A549 (cell line): ENCODE measurements at regions not wholly inside any gene's neighbourhood (a gene's known extent, or its start where the extent isn't known, plus 50 kb on each side); places are given as distances from the start of the nearest gene placed in this dataset.

Experiments
- ATAC-seq, 2 experiments: fragments of 200-7000 bp in 1 of 2; fragments of >200 bp in 1 of 2; cut with Nextera tagmentation in 1 of 2; cut with Tn5 transposase in 1 of 2; 3 replicates each; pipeline versions ENCODE4 v1.8.0 to v1.9.1; 2018 to 2020; ENCODE audit warnings: mild to moderate bottlenecking in 1 of 2, moderate library complexity in 1 of 2
- CTCF ChIA-PET: fragments of 300-600 bp; sonication (Branson Sonifier 250); formaldehyde crosslinking; extraction: SDS; loops from one replicate; lab custom pipeline; 2021; ENCODE audit warnings: antibody characterized with exemption, inconsistent platforms; lab: Yijun Ruan, JAX
- POLR2A ChIA-PET: fragments of 350-600 bp; formaldehyde crosslinking; extraction: SDS; loops from one replicate; lab custom pipeline; 2021; ENCODE audit warnings: antibody characterized with exemption, inconsistent platforms; lab: Yijun Ruan, JAX
- DNase-seq, 2 experiments: peaks; one replicate each; pipeline versions ENCODE4 v3.0.0 to v3.0.0-alpha.2; 2011 to 2016; ENCODE audit warnings: low read depth in 1 of 2, low spot score in 1 of 2
- FAIRE-seq: peaks from 2 replicates; lab custom pipeline; 2011; peaks lifted over from hg19 to GRCh38; lab: Jason Lieb, UNC
- H3K27ac ChIP-seq, 2 experiments: fragments of >200 bp; sonication (Bioruptor Twin); formaldehyde crosslinking; 3 replicates each; pipeline ENCODE4 v1.5.1; 2016 to 2017
- H3K4me1 ChIP-seq: fragments of >200 bp; sonication (Bioruptor Twin); formaldehyde crosslinking; 3 replicates; pipeline ENCODE4 v1.6.1; 2016
- H3K4me2 ChIP-seq: fragments of >200 bp; sonication (Bioruptor Twin); formaldehyde crosslinking; 3 replicates; pipeline ENCODE4 v1.6.1; 2016
- H3K4me3 ChIP-seq: fragments of >200 bp; sonication (Bioruptor Twin); formaldehyde crosslinking; 3 replicates; pipeline ENCODE4 v1.5.1; 2016
- H3K9me3 ChIP-seq: fragments of >200 bp; sonication (Bioruptor Twin); formaldehyde crosslinking; 3 replicates; pipeline ENCODE4 v1.6.1; 2016
- BHLHE40 ChIP-seq: IDR thresholded peaks from 2 replicates; pipeline ENCODE4 v1.6.1; 2012; ENCODE audit warnings: low read depth, low read length, inconsistent platforms
- CBX2 ChIP-seq: fragments of 200-600 bp; sonication (generic); IDR thresholded peaks from 2 replicates; pipeline ENCODE4 v1.6.1; 2016; ENCODE audit warnings: low read depth, mild to moderate bottlenecking, borderline replicate concordance
- CEBPB ChIP-seq, 2 experiments: fragments of >200 bp in 1 of 2; sonication (Bioruptor Twin) in 1 of 2; formaldehyde crosslinking in 1 of 2; IDR thresholded peaks; 2 replicates each; pipeline ENCODE4 v1.6.1; 2012 to 2016
- CHD4 ChIP-seq: fragments of 200-600 bp; sonication (generic); IDR thresholded peaks from 2 replicates; pipeline ENCODE4 v1.6.1; 2016; ENCODE audit warnings: antibody characterized with exemption, mild to moderate bottlenecking, borderline replicate concordance
- CTCF ChIP-seq: fragments of >200 bp; sonication (Bioruptor Twin); formaldehyde crosslinking; IDR thresholded peaks from 3 replicates; pipeline ENCODE4 v1.5.1; 2016
- EP300 ChIP-seq, 2 experiments: fragments of >200 bp; sonication (Bioruptor Twin); formaldehyde crosslinking; IDR thresholded peaks; 2 replicates in 1 of 2; 3 replicates in 1 of 2; pipeline ENCODE4 v1.6.1; 2016 to 2017
- ESRRA ChIP-seq: fragments of 150-350 bp; IDR thresholded peaks from 2 replicates; pipeline ENCODE4 v1.6.1; 2014; ENCODE audit warnings: mild to moderate bottlenecking, low read length, borderline replicate concordance
- GATA3 ChIP-seq: IDR thresholded peaks from 2 replicates; pipeline ENCODE4 v1.6.1; 2012; ENCODE audit warnings: borderline replicate concordance
- HDAC2 ChIP-seq: fragments of 200-600 bp; sonication (generic); IDR thresholded peaks from 2 replicates; pipeline ENCODE4 v1.6.1; 2016
- HOXB5 ChIP-seq: fragments of 250-450 bp; sonication (Bioruptor Pico); IDR thresholded peaks from 2 replicates; pipeline ENCODE4 v1.5.0; 2020; ENCODE audit warnings: mild to moderate bottlenecking, moderate library complexity
- KDM5A ChIP-seq: fragments of 200-600 bp; sonication (generic); IDR thresholded peaks from 2 replicates; pipeline ENCODE4 v1.6.1; 2016; ENCODE audit warnings: antibody characterized with exemption, mild to moderate bottlenecking
- MAZ ChIP-seq: fragments of 150-350 bp; IDR thresholded peaks from 2 replicates; pipeline ENCODE4 v1.6.1; 2014; ENCODE audit warnings: antibody characterized with exemption, low read depth, low read length, borderline replicate concordance
- MYC ChIP-seq: IDR thresholded peaks from 2 replicates; pipeline ENCODE4 v1.6.1; 2012; ENCODE audit warnings: mild to moderate bottlenecking, inconsistent platforms, low read length, improper control_type of control experiment, borderline replicate concordance
- PHF8 ChIP-seq: fragments of 200-600 bp; sonication (generic); IDR thresholded peaks from 2 replicates; pipeline ENCODE4 v1.6.1; 2016; ENCODE audit warnings: low read depth, mild to moderate bottlenecking, antibody characterized with exemption, moderate library complexity, borderline replicate concordance
- POLR2AphosphoS2 ChIP-seq: conservative IDR thresholded peaks from 2 replicates; pipeline ENCODE4 v1.6.1; 2012; ENCODE audit warnings: low read length, improper control_type of control experiment, inconsistent platforms
- RAD21 ChIP-seq, 2 experiments: fragments of >200 bp in 1 of 2; sonication (Bioruptor Twin) in 1 of 2; formaldehyde crosslinking in 1 of 2; IDR thresholded peaks in 1 of 2; conservative IDR thresholded peaks in 1 of 2; 2 replicates in 1 of 2; 3 replicates in 1 of 2; pipeline ENCODE4 v1.6.1; 2012 to 2018; ENCODE audit warnings: inconsistent platforms in 1 of 2
- RFX5 ChIP-seq: fragments of 450-650 bp; IDR thresholded peaks from 2 replicates; pipeline ENCODE4 v1.7.1; 2014; ENCODE audit warnings: antibody characterized with exemption, mild to moderate bottlenecking, moderate library complexity
- RNF2 ChIP-seq: fragments of 200-600 bp; sonication (generic); IDR thresholded peaks from 2 replicates; pipeline ENCODE4 v1.6.1; 2016; ENCODE audit warnings: low read depth, mild to moderate bottlenecking, antibody characterized with exemption, moderate library complexity, borderline replicate concordance
- SREBF2 ChIP-seq: fragments of 450-650 bp; IDR thresholded peaks from 2 replicates; pipeline ENCODE4 v1.6.1; 2014; ENCODE audit warnings: mild to moderate bottlenecking, moderate library complexity
- ZC3H11A ChIP-seq: fragments of 450-650 bp; IDR thresholded peaks from 2 replicates; pipeline ENCODE4 v1.6.1; 2014; ENCODE audit warnings: antibody characterized with exemption, mild to moderate bottlenecking
- ZSCAN20 ChIP-seq: fragments of 250-450 bp; sonication (Bioruptor Pico); IDR thresholded peaks from 2 replicates; pipeline ENCODE4 v1.8.0; 2022; ENCODE audit warnings: mild to moderate bottlenecking, moderate library complexity
- WGBS: methylation state at CpG from one replicate; pipeline ENCODE4 v1.1.6; 2017; ENCODE audit errors: missing lambda C conversion rate; 5-methylcytosine and 5-hydroxymethylcytosine counted together
- TF ChIP-seq, protein P1 (sequence below): fragments of 200-600 bp; sonication (generic); IDR thresholded peaks from 2 replicates; pipeline ENCODE4 v1.6.1; 2016; ENCODE audit warnings: antibody characterized with exemption, mild to moderate bottlenecking, moderate library complexity
- TF ChIP-seq, protein P2 (sequence below): fragments of >200 bp; sonication (Bioruptor Twin); formaldehyde crosslinking; IDR thresholded peaks from 2 replicates; pipeline ENCODE4 v1.6.1; 2016

GRCh38 chr9:106438928-106439327 is 424.0 kb upstream of the ZNF462 start:
- ChIA-PET POLR2A (no interaction called here), CTCF (no interaction called here)
- Histone ChIP-seq H3K4me3 (no peak overlapping the region), H3K9me3 (no peaks in the 10 kb centered on the region), H3K27ac (no peak overlapping the region), H3K4me1 (no peaks in the 10 kb centered on the region), H3K4me2 (no peak overlapping the region)
- TF ChIP-seq CHD4 (no peak), ZC3H11A (no peak), MAZ (no peak), EP300 (IDR thresholded peaks at IDR 0.05) (no peak), KDM5A (no peak), SREBF2 (no peak), CBX2 (no peak)
- TF ChIP-seq, protein P1, sequence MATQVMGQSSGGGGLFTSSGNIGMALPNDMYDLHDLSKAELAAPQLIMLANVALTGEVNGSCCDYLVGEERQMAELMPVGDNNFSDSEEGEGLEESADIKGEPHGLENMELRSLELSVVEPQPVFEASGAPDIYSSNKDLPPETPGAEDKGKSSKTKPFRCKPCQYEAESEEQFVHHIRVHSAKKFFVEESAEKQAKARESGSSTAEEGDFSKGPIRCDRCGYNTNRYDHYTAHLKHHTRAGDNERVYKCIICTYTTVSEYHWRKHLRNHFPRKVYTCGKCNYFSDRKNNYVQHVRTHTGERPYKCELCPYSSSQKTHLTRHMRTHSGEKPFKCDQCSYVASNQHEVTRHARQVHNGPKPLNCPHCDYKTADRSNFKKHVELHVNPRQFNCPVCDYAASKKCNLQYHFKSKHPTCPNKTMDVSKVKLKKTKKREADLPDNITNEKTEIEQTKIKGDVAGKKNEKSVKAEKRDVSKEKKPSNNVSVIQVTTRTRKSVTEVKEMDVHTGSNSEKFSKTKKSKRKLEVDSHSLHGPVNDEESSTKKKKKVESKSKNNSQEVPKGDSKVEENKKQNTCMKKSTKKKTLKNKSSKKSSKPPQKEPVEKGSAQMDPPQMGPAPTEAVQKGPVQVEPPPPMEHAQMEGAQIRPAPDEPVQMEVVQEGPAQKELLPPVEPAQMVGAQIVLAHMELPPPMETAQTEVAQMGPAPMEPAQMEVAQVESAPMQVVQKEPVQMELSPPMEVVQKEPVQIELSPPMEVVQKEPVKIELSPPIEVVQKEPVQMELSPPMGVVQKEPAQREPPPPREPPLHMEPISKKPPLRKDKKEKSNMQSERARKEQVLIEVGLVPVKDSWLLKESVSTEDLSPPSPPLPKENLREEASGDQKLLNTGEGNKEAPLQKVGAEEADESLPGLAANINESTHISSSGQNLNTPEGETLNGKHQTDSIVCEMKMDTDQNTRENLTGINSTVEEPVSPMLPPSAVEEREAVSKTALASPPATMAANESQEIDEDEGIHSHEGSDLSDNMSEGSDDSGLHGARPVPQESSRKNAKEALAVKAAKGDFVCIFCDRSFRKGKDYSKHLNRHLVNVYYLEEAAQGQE = no peak
- 78% methylated on average over 3 of the region's 3 CpGs for WGBS
- DNase-seq = no peak
- FAIRE-seq = no peak
- no peak for ATAC-seq

GRCh38 chr9:106441283-106441682 is 421.7 kb upstream of the ZNF462 start:
- Histone ChIP-seq H3K27ac (no peak overlapping the region), H3K4me3 (no peak overlapping the region), H3K4me1 (no peaks in the 10 kb centered on the region), H3K4me2 (no peak overlapping the region), H3K9me3 (no peaks in the 10 kb centered on the region)
- POLR2A ChIA-PET = no interaction called here
- FAIRE-seq (no peak), DNase-seq (no peak)
- CTCF ChIA-PET = interaction anchor here (1.9 kb wide), 1 partner anchor 9 kb away, joined by 4 read pairs; no protein-coding TSS in a partner anchor
- TF ChIP-seq RAD21 (conservative IDR thresholded peaks at IDR 0.05 in 1 of 2, IDR thresholded peaks at IDR 0.05 in 1 of 2) (no peak), MYC (no peak), RNF2 (no peak), BHLHE40 (no peak), CTCF (no peak), EP300 (IDR thresholded peaks at IDR 0.05) (no peak), PHF8 (no peak), POLR2AphosphoS2 (no peak), CBX2 (no peak), MAZ (no peak)
- TF ChIP-seq, protein P2, sequence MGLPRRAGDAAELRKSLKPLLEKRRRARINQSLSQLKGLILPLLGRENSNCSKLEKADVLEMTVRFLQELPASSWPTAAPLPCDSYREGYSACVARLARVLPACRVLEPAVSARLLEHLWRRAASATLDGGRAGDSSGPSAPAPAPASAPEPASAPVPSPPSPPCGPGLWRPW = no peak
- TF ChIP-seq, all 56 proteins: peak for 0
- ATAC-seq = no peak
- WGBS = 45% methylated on average over 3 of the region's 3 CpGs

- POLR2A ChIA-PET = no interaction called here
These were observed 419.4 kb upstream of the ZNF462 start for GRCh38 chr9:106443520-106443919.

More at GRCh38 chr9:106443520-106443919, 419.4 kb upstream of the ZNF462 start:
- TF ChIP-seq RFX5 = no peak
- no peak for TF ChIP-seq CEBPB (IDR thresholded peaks at IDR 0.05)
- TF ChIP-seq GATA3 = no peak
- no peak for TF ChIP-seq ZSCAN20 (CRISPR knock-in tag)
- no peak for TF ChIP-seq MYC
- no peak for TF ChIP-seq HOXB5 (CRISPR knock-in tag)
- no peak for TF ChIP-seq ESRRA
- no peak for TF ChIP-seq BHLHE40
- TF ChIP-seq HDAC2 = no peak
- TF ChIP-seq EP300 (IDR thresholded peaks at IDR 0.05) = no peak
- TF ChIP-seq SREBF2 = no peak
- no peak for TF ChIP-seq CTCF
- TF ChIP-seq, all 56 proteins: peak for 0
- Histone ChIP-seq H3K4me3 (no peak overlapping the region), H3K4me1 (no peaks in the 10 kb centered on the region), H3K9me3 (no peaks in the 10 kb centered on the region), H3K4me2 (no peak overlapping the region), H3K27ac (no peak overlapping the region)
- 23% methylated on average over 1 of the region's 1 CpG for WGBS
- FAIRE-seq (no peak), DNase-seq (no peak), ATAC-seq (no peak)
- CTCF ChIA-PET = no interaction called here
